G401 (cell line): ENCODE measurements at regions not wholly inside any gene's neighbourhood (a gene's known extent, or its start where the extent isn't known, plus 50 kb on each side); places are given as distances from the start of the nearest gene placed in this dataset.
"Not testable (repeated sequence)": the region's sequence is repeated elsewhere in the genome, so short reads cannot be mapped to it uniquely, and the experiment has no call there.

Experiments
- DNase-seq: peaks from one replicate; pipeline ENCODE4 v3.0.0-alpha.2; 2015; ENCODE audit warnings: low spot score
- in situ Hi-C: cut with HindIII; loops from 2 replicates; pipeline ENCODE4 v1.10.0; 2016; ENCODE audit warnings: low sequenced_read_pairs, mixed read lengths

DNA sequence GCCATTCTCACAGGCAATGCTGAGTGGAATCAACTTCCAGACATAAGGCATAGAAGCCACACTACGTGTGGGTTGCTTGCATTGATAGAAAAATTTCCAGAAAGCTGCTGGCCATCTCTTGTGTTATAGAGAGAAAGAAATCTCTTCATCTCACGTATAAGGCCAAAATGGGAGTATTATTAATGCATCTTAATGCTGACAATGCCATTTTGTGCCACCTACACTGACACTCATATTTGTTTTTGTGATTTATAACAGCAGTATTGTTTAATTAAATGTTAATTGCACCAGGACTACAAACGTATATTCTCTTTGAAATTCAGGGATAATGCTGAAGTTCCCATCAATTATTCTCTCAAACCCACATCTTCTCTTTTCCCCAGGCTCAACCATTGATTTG, 56.1 kb upstream of the TMEM132D start:
- in situ Hi-C loops = no loop called here

DNA sequence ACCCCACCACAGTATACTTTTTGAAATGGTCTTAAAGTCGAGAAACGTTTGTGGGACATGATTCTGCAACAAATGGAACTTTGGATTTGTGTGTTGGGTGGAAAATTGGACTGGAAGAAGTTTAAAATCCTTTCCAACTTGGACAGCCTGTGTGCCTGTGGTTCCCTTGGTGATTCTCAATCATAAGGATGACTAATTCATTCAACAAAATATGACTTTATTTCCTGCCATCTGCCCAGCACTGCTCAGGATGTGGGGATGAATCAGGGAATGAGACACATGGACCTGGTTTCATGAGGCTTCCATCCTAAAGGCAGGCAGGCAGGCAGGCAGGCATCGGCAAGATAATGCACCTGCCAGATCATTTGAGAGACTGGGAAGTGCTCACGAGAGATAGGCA, 57.3 kb upstream of the TMEM132D start:
- in situ Hi-C loops = no loop called here
- no peak for DNase-seq

More for the DNA sequence above, 56.1 kb upstream of the TMEM132D start:
- DNase-seq = no peak

- DNase-seq = no peak
Measured at GRCh38 chr12:129961856-129962255, 58.0 kb upstream of the TMEM132D start.

GRCh38 chr12:129964300-129964699, 60.5 kb upstream of the TMEM132D start:
- in situ Hi-C loops = no loop called here

More at GRCh38 chr12:129961856-129962255, 58.0 kb upstream of the TMEM132D start:
- in situ Hi-C loops = no loop called here

GRCh38 chr12:129964826-129965457, 61.1 kb upstream of the TMEM132D start:
- DNase-seq = no peak
- in situ Hi-C loops = no loop called here

More at GRCh38 chr12:129964300-129964699, 60.5 kb upstream of the TMEM132D start:
- no peak for DNase-seq

- DNase-seq = no peak
Measured at GRCh38 chr12:129966146-129966995, 62.5 kb upstream of the TMEM132D start.

DNA sequence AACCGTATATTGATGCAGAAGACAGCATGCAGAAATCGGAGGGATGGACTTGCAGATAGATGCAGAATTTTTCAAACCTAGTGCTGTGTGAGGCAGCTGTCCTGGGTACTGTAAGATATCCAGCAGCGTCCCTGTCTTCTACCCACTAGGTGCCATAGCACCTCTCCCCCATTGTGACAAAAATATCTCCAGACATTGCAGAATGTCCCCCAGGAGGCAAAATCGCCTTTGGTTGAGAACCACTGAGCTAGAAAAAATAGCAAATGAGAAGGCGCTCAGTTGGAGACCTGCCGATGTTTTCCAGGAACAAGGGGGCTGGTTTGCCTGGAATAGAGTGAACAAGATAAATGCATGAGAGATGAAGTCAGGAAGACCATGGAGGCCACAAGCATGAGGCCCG, 67.9 kb upstream of the TMEM132D start:
- in situ Hi-C loops = no loop called here
- DNase-seq = no peak

More at GRCh38 chr12:129966146-129966995, 62.5 kb upstream of the TMEM132D start:
- in situ Hi-C loops = no loop called here

DNA sequence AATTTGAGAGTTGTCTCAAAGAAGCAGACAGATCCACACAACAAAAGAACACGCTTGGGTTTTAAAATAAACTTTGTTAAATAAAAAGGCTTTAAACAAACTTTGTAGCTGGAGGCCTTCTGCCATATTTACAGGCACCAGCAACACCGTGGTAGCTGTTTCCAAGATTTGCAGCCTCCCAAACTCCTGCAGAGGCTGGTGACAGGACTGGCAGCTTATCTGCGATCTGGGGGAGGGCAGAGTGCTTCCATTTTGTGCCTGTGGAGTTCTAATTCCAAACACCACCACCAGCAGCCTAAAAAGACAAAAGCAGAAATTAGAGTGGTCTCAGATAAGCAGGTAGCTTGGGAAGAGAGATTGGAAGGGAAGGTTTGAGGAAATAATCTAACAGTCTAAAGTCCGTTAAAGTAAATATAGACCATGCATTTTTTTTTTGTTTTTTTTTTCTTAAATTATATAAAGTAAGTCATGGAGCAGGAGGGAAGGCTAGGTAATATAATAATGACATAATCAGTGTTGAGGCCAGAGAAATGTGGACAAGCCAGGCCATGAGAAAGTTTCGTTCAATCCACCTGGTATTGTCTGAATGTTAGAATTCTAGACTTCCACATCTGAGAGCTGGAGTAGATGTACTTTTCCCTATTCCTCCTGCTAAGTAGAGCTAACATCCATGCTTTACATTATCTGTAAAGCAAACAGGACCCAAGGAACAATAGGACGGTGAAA, 69.6 kb upstream of the TMEM132D start:
- no peak for DNase-seq
- in situ Hi-C loops = no loop called here

DNA sequence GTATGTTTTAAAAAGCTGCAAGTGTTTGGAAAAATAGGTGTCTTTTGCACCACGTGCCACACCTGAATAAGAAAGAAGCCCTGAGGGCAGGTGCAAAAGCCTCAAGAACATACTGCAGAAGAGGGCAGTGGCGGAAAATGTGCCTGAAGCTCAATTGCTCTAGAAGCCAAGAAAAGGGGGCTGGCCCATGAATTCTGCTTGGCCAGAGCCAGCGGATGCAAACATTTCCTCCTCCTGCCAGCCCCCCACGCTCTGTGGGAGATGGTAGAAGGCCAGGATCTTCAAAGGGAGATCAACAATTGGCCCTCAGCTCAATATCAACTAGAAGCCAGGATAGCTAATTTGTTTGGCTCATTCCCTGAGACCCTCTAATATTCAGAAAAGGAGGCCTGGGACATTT, 80.3 kb upstream of the TMEM132D start:
- in situ Hi-C loops = no loop called here
- DNase-seq = no peak

- no peak for DNase-seq
Measured at GRCh38 chr12:129987841-129988240, 84.0 kb upstream of the TMEM132D start.

DNA sequence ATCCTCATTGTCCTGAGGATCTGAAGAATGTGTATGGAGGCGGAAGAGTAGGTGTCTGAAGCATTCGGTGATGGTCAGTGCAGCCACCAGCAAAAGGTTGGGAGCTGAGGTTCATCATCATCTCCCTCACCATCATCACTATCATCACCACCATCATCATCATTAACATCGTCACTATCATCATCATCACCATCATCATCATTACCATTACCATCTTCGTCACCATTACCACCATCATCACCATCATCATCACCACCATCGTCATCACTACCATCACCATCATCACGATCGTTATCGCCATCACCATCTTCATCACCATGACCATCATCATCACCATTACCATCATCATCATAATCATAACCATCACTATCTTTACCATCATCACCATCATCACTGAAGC, 90.8 kb upstream of the TMEM132D start:
- no peak for DNase-seq
- in situ Hi-C loops = no loop called here

More at GRCh38 chr12:129987841-129988240, 84.0 kb upstream of the TMEM132D start:
- in situ Hi-C loops = no loop called here

DNA sequence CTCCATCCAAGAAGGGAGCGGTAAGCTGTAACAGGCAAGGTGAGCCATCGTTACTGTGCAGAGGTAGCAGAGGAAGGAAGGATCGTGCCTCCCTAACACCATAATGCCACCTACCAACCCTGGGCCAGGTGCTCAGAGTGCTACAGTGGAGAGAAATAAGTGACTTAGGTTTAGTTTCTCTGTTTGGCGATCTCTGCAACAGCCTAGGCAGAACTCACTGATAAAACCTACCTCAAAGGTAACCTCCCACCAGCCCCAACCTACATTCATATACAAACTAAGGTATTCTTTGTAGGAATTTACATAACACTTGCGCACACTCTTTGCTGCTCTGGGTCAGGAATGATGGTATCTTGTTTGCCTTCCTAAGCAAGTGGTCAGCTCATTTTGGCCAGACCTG, 93.4 kb upstream of the TMEM132D start:
- no peak for DNase-seq
- in situ Hi-C loops = no loop called here

GRCh38 chr12:130004310-130004877, 100.6 kb upstream of the TMEM132D start:
- in situ Hi-C loops = not testable (repeated sequence)

GRCh38 chr12:130007771-130008170, 103.9 kb upstream of the TMEM132D start:
- DNase-seq = no peak
- in situ Hi-C loops = no loop called here

More at GRCh38 chr12:130004310-130004877, 100.6 kb upstream of the TMEM132D start:
- DNase-seq = not testable (repeated sequence)

GRCh38 chr12:130008241-130008640, 104.4 kb upstream of the TMEM132D start:
- DNase-seq = no peak
- in situ Hi-C loops = no loop called here

DNA sequence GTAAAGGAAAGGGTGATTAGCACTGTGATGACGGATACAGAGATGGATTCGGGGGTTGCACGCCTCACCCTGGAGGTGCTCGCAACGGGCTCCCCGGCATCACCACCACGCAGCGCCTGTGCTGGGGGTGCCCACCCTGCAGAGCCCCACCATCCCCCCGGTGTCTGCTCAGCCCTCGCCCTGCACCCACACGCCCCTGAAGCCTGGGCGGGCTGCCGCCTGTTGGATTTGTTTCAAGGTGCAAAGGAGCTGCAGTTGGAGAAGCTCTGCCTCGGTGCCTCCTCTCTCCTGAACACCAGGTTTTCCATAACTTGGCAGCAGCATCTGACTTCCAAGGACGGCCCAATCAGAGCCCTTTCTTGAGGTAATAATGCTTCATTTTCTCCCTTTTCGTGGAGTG, 106.1 kb upstream of the TMEM132D start:
- in situ Hi-C loops = no loop called here
- no peak for DNase-seq

DNA sequence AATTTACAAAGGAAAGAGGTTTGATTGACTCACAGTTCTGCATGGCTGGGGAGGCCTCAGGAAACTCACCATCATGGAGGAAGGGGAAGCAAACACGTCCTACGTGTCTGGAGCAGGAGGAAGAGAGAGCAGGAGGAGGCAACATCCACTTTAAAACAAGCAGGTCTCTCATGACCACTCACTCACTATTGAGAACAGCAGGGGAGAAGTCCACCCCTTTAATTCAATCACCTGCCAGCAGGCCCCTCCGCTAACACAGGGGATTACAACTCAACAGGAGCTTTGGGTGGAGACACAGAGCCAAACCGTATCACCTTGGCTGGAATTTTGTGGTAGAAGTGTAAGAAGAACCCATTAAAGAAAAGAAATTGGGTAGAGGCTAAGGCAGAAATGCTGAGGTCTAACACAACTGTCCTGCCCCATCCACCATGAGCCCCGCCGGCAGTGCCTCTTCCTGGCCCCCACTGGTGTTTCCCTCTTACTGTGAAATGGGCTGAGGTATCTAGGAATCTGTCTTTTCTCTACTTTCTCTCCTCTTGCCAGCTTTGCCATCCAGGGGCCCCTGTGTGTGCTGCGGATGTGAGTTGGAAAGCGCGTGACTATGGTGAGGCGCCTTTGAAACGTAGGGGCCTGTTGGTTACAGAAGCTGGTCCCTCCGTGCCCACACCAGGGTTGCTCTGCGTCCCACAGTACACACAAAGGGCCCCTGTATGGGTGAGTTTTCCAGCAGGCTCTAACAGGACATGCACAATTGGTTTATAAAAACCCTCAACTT, 108.0 kb upstream of the TMEM132D start:
- in situ Hi-C loops = no loop called here
- DNase-seq = no peak

DNA sequence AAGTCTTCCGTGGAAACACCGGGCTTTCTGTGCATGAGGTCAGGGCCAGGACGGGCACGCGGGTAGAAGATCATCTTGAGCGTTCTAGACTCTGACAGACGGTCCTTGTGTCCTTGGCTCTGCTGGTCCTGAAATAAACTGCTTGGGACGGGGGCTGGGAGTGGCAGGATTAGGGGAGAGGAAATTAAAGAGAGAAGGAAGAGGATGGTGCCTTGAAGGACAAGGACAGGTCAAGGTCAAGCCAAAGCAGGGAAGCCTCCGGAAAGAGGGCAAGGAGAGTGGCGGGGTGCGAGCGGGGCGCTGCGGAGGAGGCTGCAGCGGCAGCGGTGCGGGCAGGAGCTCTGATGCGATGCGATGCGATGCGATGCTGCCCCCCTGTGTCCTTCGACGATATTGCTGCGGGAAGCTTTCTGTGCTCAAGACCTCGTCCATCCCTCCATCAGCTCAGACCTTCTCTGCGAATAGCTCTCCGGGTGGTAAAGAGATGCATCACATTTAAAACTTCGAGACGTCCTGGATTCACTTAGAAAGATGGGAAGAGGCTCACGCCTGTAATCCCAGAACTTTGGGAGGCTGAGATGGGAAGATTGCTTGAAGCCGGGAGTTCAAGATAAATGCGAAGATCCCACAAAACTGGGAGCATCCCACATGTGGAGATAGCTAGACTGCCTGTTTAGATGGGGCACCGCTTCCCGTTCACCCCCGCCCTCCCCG, 110.1 kb upstream of the TMEM132D start:
- in situ Hi-C loops = no loop called here
- DNase-seq = peak; percentile 57
